Uterus (tissue), 3 donors: ENCODE measurements at regions not wholly inside any gene's neighbourhood (a gene's known extent, or its start where the extent isn't known, plus 50 kb on each side); places are given as distances from the start of the nearest gene placed in this dataset.
A peak's percentile ranks its signal among the peaks of the same experiment; 100 is the strongest.

Experiments
- DNase-seq, 2 donors: peaks; one replicate each; pipeline ENCODE4 v3.0.0-alpha.2; 2019 to 2020
- H3K27ac ChIP-seq, 2 donors: fragments of 200-600 bp; sonication (generic); 1 replicate in 1 of 2; 2 replicates in 1 of 2; pipeline ENCODE4 v1.5.1; 2016 to 2018
- H3K27me3 ChIP-seq, 2 donors: fragments of 200-600 bp; sonication (generic); one replicate each; pipeline ENCODE4 v1.5.1; 2018 to 2019; ENCODE audit warnings: control low read depth in 1 of 2
- H3K36me3 ChIP-seq, 2 donors: fragments of 200-600 bp; sonication (generic); one replicate each; pipeline ENCODE4 v1.5.1; 2019; ENCODE audit warnings: control low read depth in 1 of 2
- H3K4me1 ChIP-seq, 2 donors: fragments of 200-600 bp; sonication (generic); one replicate each; pipeline ENCODE4 v1.5.1; 2018 to 2019; ENCODE audit warnings: control low read depth in 1 of 2
- H3K4me3 ChIP-seq, 2 donors: fragments of 200-600 bp; sonication (generic); 1 replicate in 1 of 2; 2 replicates in 1 of 2; pipeline ENCODE4 v1.5.1; 2018 to 2019; ENCODE audit warnings: mild to moderate bottlenecking in 1 of 2
- H3K9me3 ChIP-seq, 2 donors: fragments of 200-600 bp; sonication (generic); one replicate each; pipeline ENCODE4 v1.5.1; 2019; ENCODE audit warnings: control low read depth in 1 of 2
- CTCF ChIP-seq, 4 experiments: fragments of 200-600 bp in 2 of 4; fragments of 450-650 bp in 2 of 4; sonication (generic) in 2 of 4; IDR thresholded peaks; one replicate each; pipeline ENCODE4 v1.5.1; 2016 to 2019; ENCODE audit warnings: antibody characterized with exemption in 4 of 4, mild to moderate bottlenecking in 2 of 4, moderate library complexity in 1 of 4
- POLR2A ChIP-seq, 2 donors: fragments of 450-650 bp; IDR thresholded peaks; one replicate each; pipeline ENCODE4 v1.6.1; 2016; ENCODE audit warnings: antibody characterized with exemption in 2 of 2, mild to moderate bottlenecking in 1 of 2, moderate library complexity in 1 of 2
- intact Hi-C: fragments of 100-400 bp; cut with DNase I; formaldehyde crosslinking; loops from one replicate; pipeline ENCODE4 v1.15.1; 2023; ENCODE audit warnings: low total_unique reads
- donor health status: DM: yes; HTN: yes; CAD: no.

GRCh38 chr22:49213731-49214352 lies 613.8 kb downstream of the BRD1 start:
- TF ChIP-seq CTCF (IDR thresholded peaks at IDR 0.05) (no peak), POLR2A (IDR thresholded peaks at IDR 0.05) (no peak)
- Histone ChIP-seq H3K27ac (no peak overlapping the region), H3K4me3 (no peak overlapping the region), H3K36me3 (no peaks in the 10 kb centered on the region), H3K9me3 (no peaks in the 10 kb centered on the region), H3K4me1 (no peaks in the 10 kb centered on the region), H3K27me3 (no peaks in the 10 kb centered on the region)
- intact Hi-C loops, result no loop called here
- DNase-seq, result peak in 1 of 2 donors; percentile 4

- TF ChIP-seq CTCF (IDR thresholded peaks at IDR 0.05) (no peak), POLR2A (IDR thresholded peaks at IDR 0.05) (no peak)
- intact Hi-C loops, result no loop called here
- H3K9me3 ChIP-seq, result no peaks in the 10 kb centered on the region
- H3K36me3 ChIP-seq, result no peaks in the 10 kb centered on the region
- H3K4me1 ChIP-seq, result no peaks in the 10 kb centered on the region
- H3K27ac ChIP-seq, result no peak overlapping the region
- H3K27me3 ChIP-seq, result no peaks in the 10 kb centered on the region
- H3K4me3 ChIP-seq, result no peak overlapping the region
- peak in 1 of 2 donors; percentile 1 for DNase-seq
Observed at GRCh38 chr22:49212466-49212865, 615.2 kb downstream of the BRD1 start.

GRCh38 chr22:49212002-49212401 lies 615.7 kb downstream of the BRD1 start:
- H3K36me3 ChIP-seq, result no peaks in the 10 kb centered on the region
- TF ChIP-seq CTCF (IDR thresholded peaks at IDR 0.05) (no peak), POLR2A (IDR thresholded peaks at IDR 0.05) (no peak)
- H3K4me1 ChIP-seq, result no peaks in the 10 kb centered on the region
- H3K9me3 ChIP-seq, result no peaks in the 10 kb centered on the region
- intact Hi-C loops, result no loop called here
- no peaks in the 10 kb centered on the region for H3K27me3 ChIP-seq
- DNase-seq, result peak in 1 of 2 donors; percentile 2
- H3K27ac ChIP-seq, result no peak overlapping the region
- H3K4me3 ChIP-seq, result no peak overlapping the region

DNA sequence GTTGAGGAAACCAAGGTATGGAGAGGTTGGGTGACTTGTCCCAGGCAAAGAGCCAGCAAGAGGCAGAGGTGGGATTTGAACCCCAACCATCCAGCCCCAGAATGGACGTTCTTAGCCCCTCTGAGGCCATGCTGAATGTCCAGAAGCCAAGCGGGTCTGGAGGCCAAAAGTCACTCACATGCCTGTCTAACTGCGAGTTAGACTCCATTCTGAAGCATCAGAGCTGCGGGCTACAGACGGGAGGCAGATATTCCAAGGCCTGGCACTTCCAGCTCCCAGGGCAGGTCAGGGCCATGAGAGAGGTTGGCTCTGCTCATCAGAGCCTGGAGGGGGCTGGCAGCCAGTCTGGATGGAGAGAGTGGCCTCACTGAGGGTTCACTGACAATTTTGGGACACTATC lies 616.5 kb downstream of the BRD1 start:
- DNase-seq, result peak in 1 of 2 donors; percentile 1
- Histone ChIP-seq H3K27ac (no peak overlapping the region), H3K36me3 (no peaks in the 10 kb centered on the region), H3K4me1 (no peaks in the 10 kb centered on the region), H3K9me3 (no peaks in the 10 kb centered on the region), H3K4me3 (no peak overlapping the region), H3K27me3 (no peaks in the 10 kb centered on the region)
- TF ChIP-seq CTCF (IDR thresholded peaks at IDR 0.05), result no peak
- TF ChIP-seq POLR2A (IDR thresholded peaks at IDR 0.05), result no peak
- intact Hi-C loops, result no loop called here

GRCh38 chr22:49210606-49211005 lies 617.1 kb downstream of the BRD1 start:
- no peaks in the 10 kb centered on the region for H3K27me3 ChIP-seq
- DNase-seq, result no peak
- no peak for TF ChIP-seq POLR2A (IDR thresholded peaks at IDR 0.05)
- no peak for TF ChIP-seq CTCF (IDR thresholded peaks at IDR 0.05)
- no peak overlapping the region for H3K4me3 ChIP-seq
- intact Hi-C loops, result no loop called here
- no peaks in the 10 kb centered on the region for H3K9me3 ChIP-seq
- no peak overlapping the region for H3K27ac ChIP-seq
- H3K36me3 ChIP-seq, result no peaks in the 10 kb centered on the region
- H3K4me1 ChIP-seq, result no peaks in the 10 kb centered on the region
